Thyroid gland (tissue), 4 donors: ENCODE measurements at regions not wholly inside any gene's neighbourhood (a gene's known extent, or its start where the extent isn't known, plus 50 kb on each side); places are given as distances from the start of the nearest gene placed in this dataset.

Source experiments
- DNase-seq, 2 donors: peaks; one replicate each; pipeline ENCODE4 v3.0.0-alpha.2; 2019
- H3K27ac ChIP-seq, 3 donors: fragments of 200-600 bp; sonication (generic); 1 replicate in 2 of 3; 2 replicates in 1 of 3; pipeline ENCODE4 v1.5.1; 2016 to 2019; ENCODE audit warnings: mild to moderate bottlenecking in 1 of 3, moderate library complexity in 1 of 3
- H3K27me3 ChIP-seq: fragments of 200-600 bp; sonication (generic); one replicate; pipeline ENCODE4 v1.5.1; 2019
- H3K36me3 ChIP-seq, 2 donors: fragments of 200-600 bp; sonication (generic); one replicate each; pipeline ENCODE4 v1.5.1; 2016 to 2019
- H3K4me1 ChIP-seq, 2 donors: fragments of 200-600 bp; sonication (generic); one replicate each; pipeline ENCODE4 v1.5.1; 2017 to 2019
- H3K4me3 ChIP-seq, 3 donors: fragments of 200-600 bp; sonication (generic); replicated peaks in 1 of 3; 1 replicate in 2 of 3; 2 replicates in 1 of 3; pipeline ENCODE4 v1.5.1; 2016; ENCODE audit warnings: mild to moderate bottlenecking in 1 of 3
- H3K9me3 ChIP-seq: fragments of 200-600 bp; sonication (generic); one replicate; pipeline ENCODE4 v1.5.1; 2017
- POLR2A ChIP-seq, 2 donors: fragments of 450-650 bp; IDR thresholded peaks; one replicate each; pipeline ENCODE4 v1.6.1; 2017; ENCODE audit warnings: antibody characterized with exemption in 2 of 2, mild to moderate bottlenecking in 2 of 2, moderate library complexity in 1 of 2
- WGBS, 2 donors: methylation state at CpG; one replicate each; pipeline ENCODE4 v1.1.5; 2017; 5-methylcytosine and 5-hydroxymethylcytosine counted together
- intact Hi-C: fragments of 100-400 bp; cut with DNase I; formaldehyde crosslinking; loops from one replicate; pipeline ENCODE4 v1.15.1; 2023
- TF ChIP-seq, protein P1 (sequence below), 6 experiments: fragments of 200-600 bp in 3 of 6; fragments of 450-650 bp in 3 of 6; sonication (generic) in 3 of 6; IDR thresholded peaks; one replicate each; pipeline ENCODE4 v1.5.1; 2016 to 2019; ENCODE audit warnings: antibody characterized with exemption in 6 of 6, mild to moderate bottlenecking in 2 of 6, inconsistent platforms in 1 of 6, moderate library complexity in 1 of 6

DNA sequence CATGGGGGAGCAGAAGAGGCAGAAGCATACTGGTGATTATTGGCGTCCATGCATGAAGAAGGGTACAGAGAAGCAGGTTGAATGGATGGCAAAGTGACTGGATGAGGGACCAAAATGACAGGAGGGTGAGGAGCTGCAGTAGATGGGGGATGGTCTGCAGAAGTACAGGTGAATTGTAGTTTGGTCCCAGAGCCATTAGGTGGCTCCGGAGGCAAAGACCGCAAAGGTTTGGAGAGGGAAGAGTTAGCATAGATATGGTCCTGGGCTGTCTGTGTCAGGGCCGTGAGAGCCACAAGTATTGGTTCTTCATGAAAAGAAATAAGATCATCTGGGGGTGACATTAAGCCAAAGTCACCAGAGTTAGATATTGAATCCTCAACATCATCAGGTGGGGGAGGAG, 59.0 kb upstream of the ZNF726 start:
- DNase-seq, result no peak
- WGBS, 2 donors, result 45 to 60% methylated on average over 4 of the region's 4 CpGs

DNA sequence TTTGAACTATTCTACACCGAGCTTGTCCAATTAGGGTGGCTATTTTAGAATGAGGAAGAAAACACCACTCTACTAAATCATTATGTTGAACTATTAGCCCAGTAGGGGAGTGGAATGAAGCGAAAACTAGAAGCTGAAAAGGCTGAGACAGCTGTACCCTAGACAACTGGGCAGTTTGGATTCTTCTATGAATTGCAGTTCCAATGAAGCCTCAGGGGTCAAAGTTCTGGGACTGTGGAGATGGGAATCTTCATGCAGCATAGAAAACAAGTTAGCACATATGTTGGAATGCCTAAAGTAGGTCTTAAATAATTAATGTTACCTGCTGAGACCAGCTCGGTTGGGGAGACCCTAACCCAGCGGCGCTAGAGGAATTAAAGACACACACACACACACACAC, 62.7 kb upstream of the ZNF726 start:
- TF ChIP-seq, protein P1, sequence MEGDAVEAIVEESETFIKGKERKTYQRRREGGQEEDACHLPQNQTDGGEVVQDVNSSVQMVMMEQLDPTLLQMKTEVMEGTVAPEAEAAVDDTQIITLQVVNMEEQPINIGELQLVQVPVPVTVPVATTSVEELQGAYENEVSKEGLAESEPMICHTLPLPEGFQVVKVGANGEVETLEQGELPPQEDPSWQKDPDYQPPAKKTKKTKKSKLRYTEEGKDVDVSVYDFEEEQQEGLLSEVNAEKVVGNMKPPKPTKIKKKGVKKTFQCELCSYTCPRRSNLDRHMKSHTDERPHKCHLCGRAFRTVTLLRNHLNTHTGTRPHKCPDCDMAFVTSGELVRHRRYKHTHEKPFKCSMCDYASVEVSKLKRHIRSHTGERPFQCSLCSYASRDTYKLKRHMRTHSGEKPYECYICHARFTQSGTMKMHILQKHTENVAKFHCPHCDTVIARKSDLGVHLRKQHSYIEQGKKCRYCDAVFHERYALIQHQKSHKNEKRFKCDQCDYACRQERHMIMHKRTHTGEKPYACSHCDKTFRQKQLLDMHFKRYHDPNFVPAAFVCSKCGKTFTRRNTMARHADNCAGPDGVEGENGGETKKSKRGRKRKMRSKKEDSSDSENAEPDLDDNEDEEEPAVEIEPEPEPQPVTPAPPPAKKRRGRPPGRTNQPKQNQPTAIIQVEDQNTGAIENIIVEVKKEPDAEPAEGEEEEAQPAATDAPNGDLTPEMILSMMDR (IDR thresholded peaks at IDR 0.05), result no peak
- no peak for TF ChIP-seq POLR2A (IDR thresholded peaks at IDR 0.05)
- Histone ChIP-seq H3K4me1 (no peaks in the 10 kb centered on the region), H3K4me3 (no peak overlapping the region), H3K27me3 (no peaks in the 10 kb centered on the region), H3K36me3 (no peaks in the 10 kb centered on the region), H3K27ac (no peak overlapping the region), H3K9me3 (no peaks in the 10 kb centered on the region)
- no peak for DNase-seq
- WGBS, 2 donors, result 82 to 92% methylated on average over 5 of the region's 5 CpGs
- intact Hi-C loops, result no loop called here

More for the DNA sequence above, 59.0 kb upstream of the ZNF726 start:
- no peaks in the 10 kb centered on the region for H3K27me3 ChIP-seq
- intact Hi-C loops, result no loop called here
- no peaks in the 10 kb centered on the region for H3K9me3 ChIP-seq
- no peaks in the 10 kb centered on the region for H3K36me3 ChIP-seq
- H3K27ac ChIP-seq, result no peak overlapping the region
- no peak overlapping the region for H3K4me3 ChIP-seq
- H3K4me1 ChIP-seq, result no peaks in the 10 kb centered on the region
- TF ChIP-seq, protein P1 (IDR thresholded peaks at IDR 0.05), result no peak
- no peak for TF ChIP-seq POLR2A (IDR thresholded peaks at IDR 0.05)

- TF ChIP-seq POLR2A (IDR thresholded peaks at IDR 0.05), result no peak
- TF ChIP-seq, protein P1 (IDR thresholded peaks at IDR 0.05), result no peak
- intact Hi-C loops, result no loop called here
These were observed 74.1 kb upstream of the ZNF681 start for GRCh38 chr19:23832717-23833327.

DNA sequence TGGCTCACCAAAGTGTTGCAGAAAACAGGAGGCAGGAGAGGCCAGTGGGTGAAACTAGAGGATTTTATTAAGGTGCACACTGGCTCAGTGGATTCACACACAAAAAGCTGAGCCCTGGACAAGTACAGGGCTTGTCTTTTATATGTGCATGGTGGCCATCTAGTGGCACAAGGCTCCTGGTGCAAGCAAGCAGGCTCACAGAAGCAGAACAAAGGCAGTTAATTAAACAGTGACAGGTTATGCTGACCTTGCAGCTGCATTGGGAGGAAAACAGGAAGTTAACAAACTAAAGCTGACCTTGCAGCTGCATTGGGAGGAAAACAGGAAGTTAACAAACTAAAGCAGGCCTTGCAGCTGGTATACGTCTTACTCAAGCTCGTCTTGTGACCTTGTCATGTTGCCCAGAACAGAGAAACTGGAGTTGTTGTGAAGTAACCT, 65.3 kb upstream of the ZNF681 start:
- no peak for DNase-seq
- H3K36me3 ChIP-seq, result no peaks in the 10 kb centered on the region
- H3K4me3 ChIP-seq, result no peak overlapping the region
- H3K9me3 ChIP-seq, result no peaks in the 10 kb centered on the region
- intact Hi-C loops, result no loop called here
- H3K4me1 ChIP-seq, result no peaks in the 10 kb centered on the region
- 59 to 66% methylated on average over 2 of the region's 2 CpGs for WGBS, 2 donors
- H3K27ac ChIP-seq, result no peak overlapping the region
- H3K27me3 ChIP-seq, result no peaks in the 10 kb centered on the region
- TF ChIP-seq POLR2A (IDR thresholded peaks at IDR 0.05), result no peak
- TF ChIP-seq, protein P1 (IDR thresholded peaks at IDR 0.05), result no peak

More at GRCh38 chr19:23832717-23833327, 74.1 kb upstream of the ZNF681 start:
- H3K36me3 ChIP-seq, result no peaks in the 10 kb centered on the region
- 89 to 90% methylated on average over 2 of the region's 2 CpGs for WGBS, 2 donors
- no peak overlapping the region for H3K27ac ChIP-seq
- DNase-seq, result no peak
- H3K27me3 ChIP-seq, result no peaks in the 10 kb centered on the region
- H3K4me3 ChIP-seq, result no peak overlapping the region
- H3K4me1 ChIP-seq, result no peaks in the 10 kb centered on the region
- H3K9me3 ChIP-seq, result no peaks in the 10 kb centered on the region

DNA sequence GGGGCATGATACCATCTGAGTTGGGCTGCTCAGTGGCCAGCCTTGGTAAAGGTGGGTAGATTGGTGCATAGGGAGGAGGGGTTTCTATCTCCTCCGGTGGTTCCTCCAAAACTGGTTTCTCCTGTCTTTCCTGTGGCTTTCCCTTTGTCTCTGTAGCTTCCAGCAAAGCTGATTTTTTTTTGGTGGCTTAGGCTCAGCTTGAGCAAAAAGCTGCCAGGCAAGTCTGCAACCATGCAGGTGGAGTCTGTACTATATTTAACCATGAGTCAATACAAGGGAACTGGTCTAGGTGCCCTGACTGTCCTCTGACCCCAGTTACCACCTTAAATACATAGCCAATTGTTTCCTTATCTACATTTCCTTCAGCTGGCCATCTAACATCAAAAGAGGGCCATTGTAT, 64.0 kb upstream of the ZNF681 start:
- Histone ChIP-seq H3K27ac (no peak overlapping the region), H3K27me3 (no peaks in the 10 kb centered on the region), H3K9me3 (no peaks in the 10 kb centered on the region), H3K4me1 (no peaks in the 10 kb centered on the region), H3K36me3 (no peaks in the 10 kb centered on the region), H3K4me3 (no peak overlapping the region)
- TF ChIP-seq, protein P1 (IDR thresholded peaks at IDR 0.05), result no peak
- no peak for TF ChIP-seq POLR2A (IDR thresholded peaks at IDR 0.05)
- 82 to 86% methylated on average over 1 of the region's 1 CpG for WGBS, 2 donors
- intact Hi-C loops, result no loop called here
- DNase-seq, result no peak
